ENCODE measurements at regions not wholly inside any gene's neighbourhood (a gene's known extent, or its start where the extent isn't known, plus 50 kb on each side); places are given as distances from the start of the nearest gene placed in this dataset.
"Not testable (repeated sequence)": the region's sequence is repeated elsewhere in the genome, so short reads cannot be mapped to it uniquely, and the experiment has no call there.

- Mint-ChIP-seq H3K27ac (ENCODE audit: unreplicated experiment) (no peak overlapping the region), H3K4me3 (ENCODE audit: unreplicated experiment) (no peak overlapping the region), H3K27me3 (ENCODE audit: insufficient read depth, unreplicated experiment) (no peaks in the 10 kb centered on the region), H3K4me1 (ENCODE audit: low read depth, unreplicated experiment) (no peaks in the 10 kb centered on the region), H3K9me3 (ENCODE audit: unreplicated experiment) (peaks cover 14% of the 10 kb centered on the region), H3K36me3 (ENCODE audit: insufficient read depth, unreplicated experiment) (no peaks in the 10 kb centered on the region)
- Histone ChIP-seq H3K9me3 (no peaks in the 10 kb centered on the region), H3K4me3 (ENCODE audit: low read depth, low read length) (no peak overlapping the region), H3K36me3 (ENCODE audit: control insufficient read depth, insufficient read depth, low read length) (no peaks in the 10 kb centered on the region), H3K4me1 (no peaks in the 10 kb centered on the region), H3K27me3 (replicated peaks; ENCODE audit: control insufficient read depth, insufficient read depth, low read length) (no peaks in the 10 kb centered on the region)
- ChIA-PET CTCF (no interaction called here), POLR2A (no interaction called here)
- no peak for DNase-seq
- BruUV-seq (replicated peaks), result no TSS peak
- TF ChIP-seq CTCF (IDR thresholded peaks at IDR 0.05; ENCODE audit: insufficient read depth in 1 of 2, low read depth in 1 of 2, low read length in 1 of 2, severe bottlenecking in 1 of 2, unreplicated experiment in 1 of 2), result no peak
- intact Hi-C loops (cut with micrococcal nuclease; ENCODE audit: unreplicated experiment), result no loop called here
These were observed 288.8 kb upstream of the SPAG17 start for GRCh38 chr1:118473825-118474224.

- BruUV-seq (replicated peaks); H3K4me3 Mint-ChIP-seq (ENCODE audit: unreplicated experiment); H3K36me3 ChIP-seq (ENCODE audit: control insufficient read depth, insufficient read depth, low read length); POLR2A ChIA-PET; DNase-seq; H3K4me1 ChIP-seq; H3K4me1 Mint-ChIP-seq (ENCODE audit: low read depth, unreplicated experiment); H3K9me3 ChIP-seq; H3K4me3 ChIP-seq (ENCODE audit: low read depth, low read length); CTCF ChIA-PET; H3K36me3 Mint-ChIP-seq (ENCODE audit: insufficient read depth, unreplicated experiment); H3K27ac Mint-ChIP-seq (ENCODE audit: unreplicated experiment); intact Hi-C loops (cut with micrococcal nuclease; ENCODE audit: unreplicated experiment); H3K27me3 Mint-ChIP-seq (ENCODE audit: insufficient read depth, unreplicated experiment); H3K9me3 Mint-ChIP-seq (ENCODE audit: unreplicated experiment); H3K27me3 ChIP-seq (replicated peaks; ENCODE audit: control insufficient read depth, insufficient read depth, low read length): not testable (repeated sequence)
These were observed 279.4 kb upstream of the SPAG17 start for GRCh38 chr1:118464460-118464859.

- no peak for TF ChIP-seq CTCF (IDR thresholded peaks at IDR 0.05; ENCODE audit: insufficient read depth in 1 of 2, low read depth in 1 of 2, low read length in 1 of 2, severe bottlenecking in 1 of 2, unreplicated experiment in 1 of 2)
- Mint-ChIP-seq H3K36me3 (ENCODE audit: insufficient read depth, unreplicated experiment) (no peaks in the 10 kb centered on the region), H3K27ac (ENCODE audit: unreplicated experiment) (no peak overlapping the region), H3K4me1 (ENCODE audit: low read depth, unreplicated experiment) (no peaks in the 10 kb centered on the region), H3K27me3 (ENCODE audit: insufficient read depth, unreplicated experiment) (no peaks in the 10 kb centered on the region), H3K4me3 (ENCODE audit: unreplicated experiment) (no peak overlapping the region), H3K9me3 (ENCODE audit: unreplicated experiment) (no peaks in the 10 kb centered on the region)
- H3K4me3 ChIP-seq (ENCODE audit: low read depth, low read length), result no peak overlapping the region
- DNase-seq, result no peak
- POLR2A ChIA-PET, result no interaction called here
- no TSS peak for BruUV-seq (replicated peaks)
- CTCF ChIA-PET, result no interaction called here
- H3K4me1 ChIP-seq, result no peaks in the 10 kb centered on the region
- no peaks in the 10 kb centered on the region for H3K36me3 ChIP-seq (ENCODE audit: control insufficient read depth, insufficient read depth, low read length)
- H3K9me3 ChIP-seq, result no peaks in the 10 kb centered on the region
- H3K27me3 ChIP-seq (replicated peaks; ENCODE audit: control insufficient read depth, insufficient read depth, low read length), result no peaks in the 10 kb centered on the region
- intact Hi-C loops (cut with micrococcal nuclease; ENCODE audit: unreplicated experiment), result no loop called here
These were observed 276.1 kb upstream of the SPAG17 start for GRCh38 chr1:118461154-118461553.

- Histone ChIP-seq H3K9me3 (no peaks in the 10 kb centered on the region), H3K4me1 (no peaks in the 10 kb centered on the region), H3K36me3 (ENCODE audit: control insufficient read depth, insufficient read depth, low read length) (no peaks in the 10 kb centered on the region), H3K4me3 (ENCODE audit: low read depth, low read length) (no peak overlapping the region), H3K27me3 (replicated peaks; ENCODE audit: control insufficient read depth, insufficient read depth, low read length) (no peaks in the 10 kb centered on the region)
- Mint-ChIP-seq H3K27ac (ENCODE audit: unreplicated experiment) (no peak overlapping the region), H3K4me3 (ENCODE audit: unreplicated experiment) (no peak overlapping the region), H3K27me3 (ENCODE audit: insufficient read depth, unreplicated experiment) (no peaks in the 10 kb centered on the region), H3K4me1 (ENCODE audit: low read depth, unreplicated experiment) (no peaks in the 10 kb centered on the region), H3K36me3 (ENCODE audit: insufficient read depth, unreplicated experiment) (no peaks in the 10 kb centered on the region), H3K9me3 (ENCODE audit: unreplicated experiment) (no peaks in the 10 kb centered on the region)
- no peak for DNase-seq
- BruUV-seq (replicated peaks), result no TSS peak
- no peak for TF ChIP-seq CTCF (IDR thresholded peaks at IDR 0.05; ENCODE audit: insufficient read depth in 1 of 2, low read depth in 1 of 2, low read length in 1 of 2, severe bottlenecking in 1 of 2, unreplicated experiment in 1 of 2)
- intact Hi-C loops (cut with micrococcal nuclease; ENCODE audit: unreplicated experiment), result no loop called here
- POLR2A ChIA-PET, result no interaction called here
- CTCF ChIA-PET, result no interaction called here
These were observed 274.8 kb upstream of the SPAG17 start for GRCh38 chr1:118459871-118460270.

- H3K4me1 ChIP-seq; POLR2A ChIA-PET; H3K9me3 Mint-ChIP-seq (ENCODE audit: unreplicated experiment); H3K27ac Mint-ChIP-seq (ENCODE audit: unreplicated experiment); CTCF ChIA-PET; DNase-seq; H3K27me3 ChIP-seq (replicated peaks; ENCODE audit: control insufficient read depth, insufficient read depth, low read length); BruUV-seq (replicated peaks); H3K36me3 ChIP-seq (ENCODE audit: control insufficient read depth, insufficient read depth, low read length); H3K9me3 ChIP-seq; H3K4me3 Mint-ChIP-seq (ENCODE audit: unreplicated experiment); H3K27me3 Mint-ChIP-seq (ENCODE audit: insufficient read depth, unreplicated experiment); H3K4me3 ChIP-seq (ENCODE audit: low read depth, low read length); H3K36me3 Mint-ChIP-seq (ENCODE audit: insufficient read depth, unreplicated experiment); intact Hi-C loops (cut with micrococcal nuclease; ENCODE audit: unreplicated experiment); H3K4me1 Mint-ChIP-seq (ENCODE audit: low read depth, unreplicated experiment): not testable (repeated sequence)
These were observed 268.8 kb upstream of the SPAG17 start for GRCh38 chr1:118453856-118454255.
